Endothelial cell of hepatic sinusoid (primary cell): ENCODE measurements at regions not wholly inside any gene's neighbourhood (a gene's known extent, or its start where the extent isn't known, plus 50 kb on each side); places are given as distances from the start of the nearest gene placed in this dataset.
"Not testable (repeated sequence)": the region's sequence is repeated elsewhere in the genome, so short reads cannot be mapped to it uniquely, and the experiment has no call there.

Source experiments
- in situ Hi-C: cut with HindIII; loops from 2 replicates; pipeline ENCODE4 v1.10.0; 2017; ENCODE audit warnings: low sequenced_read_pairs

- in situ Hi-C loops: no loop called here
Measured at GRCh38 chr22:44650806-44651205, 51.2 kb upstream of the PRR5 start.

GRCh38 chr22:44648821-44649565, 53.0 kb upstream of the PRR5 start:
- in situ Hi-C loops: no loop called here

GRCh38 chr22:44648085-44648820, 53.8 kb upstream of the PRR5 start:
- in situ Hi-C loops: no loop called here

- in situ Hi-C loops: no loop called here
Measured at GRCh38 chr22:44647141-44647540, 54.9 kb upstream of the PRR5 start.

- in situ Hi-C loops: no loop called here
Measured at GRCh38 chr22:44646668-44647067, 55.3 kb upstream of the PRR5 start.

GRCh38 chr22:44646141-44646540, 55.9 kb upstream of the PRR5 start:
- in situ Hi-C loops: no loop called here

- in situ Hi-C loops: no loop called here
Measured at GRCh38 chr22:44645531-44645930, 56.5 kb upstream of the PRR5 start.

GRCh38 chr22:44645083-44645482, 56.9 kb upstream of the PRR5 start:
- in situ Hi-C loops: no loop called here

- in situ Hi-C loops: not testable (repeated sequence)
Measured at GRCh38 chr22:44643526-44644101, 58.4 kb upstream of the PRR5 start.

GRCh38 chr22:44642096-44642644, 59.8 kb upstream of the PRR5 start:
- in situ Hi-C loops: no loop called here

- in situ Hi-C loops: no loop called here
Measured at GRCh38 chr22:44640618-44641155, 61.3 kb upstream of the PRR5 start.

GRCh38 chr22:44639891-44640617, 62.0 kb upstream of the PRR5 start:
- in situ Hi-C loops: no loop called here

- in situ Hi-C loops: no loop called here
Measured at GRCh38 chr22:44638971-44639760, 62.8 kb upstream of the PRR5 start.

- in situ Hi-C loops: not testable (repeated sequence)
Measured at GRCh38 chr22:44636502-44637206, 65.3 kb upstream of the PRR5 start.

GRCh38 chr22:44635567-44635966, 66.4 kb upstream of the PRR5 start:
- in situ Hi-C loops: not testable (repeated sequence)

GRCh38 chr22:44634426-44635321, 67.3 kb upstream of the PRR5 start:
- in situ Hi-C loops: no loop called here

GRCh38 chr22:44633647-44634046, 68.4 kb upstream of the PRR5 start:
- in situ Hi-C loops: no loop called here
